Common myeloid progenitor, CD34-positive (primary cell): ENCODE measurements at regions not wholly inside any gene's neighbourhood (a gene's known extent, or its start where the extent isn't known, plus 50 kb on each side); places are given as distances from the start of the nearest gene placed in this dataset.
A peak's percentile ranks its signal among the peaks of the same experiment; 100 is the strongest.

ENCODE experiments used
- CTCF ChIA-PET: fragments of 350-600 bp; sonication (Branson Sonifier 250); formaldehyde crosslinking; loops from one replicate; lab custom pipeline; 2021; ENCODE audit warnings: antibody characterized with exemption; lab: Charles Lee
- POLR2A ChIA-PET: fragments of 350-600 bp; sonication (Branson Sonifier 250); formaldehyde crosslinking; loops from one replicate; lab custom pipeline; 2021; ENCODE audit warnings: antibody characterized with exemption; lab: Charles Lee
- DNase-seq, 3 donors: peaks; one replicate each; pipeline versions ENCODE4 v3.0.0 to v3.0.0-alpha.2; 2013
- H3K27ac ChIP-seq, 2 experiments: 1 replicate in 1 of 2; 2 replicates in 1 of 2; pipeline ENCODE4 v1.7.0; 2013; ENCODE audit warnings: inconsistent platforms in 2 of 2, low read length in 2 of 2, mild to moderate bottlenecking in 2 of 2, low read depth in 1 of 2, moderate library complexity in 1 of 2; ENCODE audit not compliant: severe bottlenecking in 2 of 2, insufficient read depth in 1 of 2, poor library complexity in 1 of 2
- H3K27me3 ChIP-seq, 5 experiments: replicated peaks in 2 of 5; 1 replicate in 3 of 5; 2 replicates in 2 of 5; pipeline versions ENCODE4 v1.6.1 to v1.7.0; 2013; ENCODE audit warnings: low read length in 4 of 5, mild to moderate bottlenecking in 2 of 5, moderate library complexity in 2 of 5, inconsistent platforms in 1 of 5; ENCODE audit not compliant: insufficient read depth in 5 of 5, control insufficient read depth in 4 of 5
- H3K36me3 ChIP-seq, 4 experiments: 1 replicate in 2 of 4; 2 replicates in 2 of 4; pipeline versions ENCODE4 v1.6.1 to v1.7.0; 2013; ENCODE audit warnings: low read length in 3 of 4, control low read depth in 1 of 4, mild to moderate bottlenecking in 1 of 4; ENCODE audit not compliant: control insufficient read depth in 4 of 4, insufficient read depth in 4 of 4
- H3K4me1 ChIP-seq, 4 experiments: 1 replicate in 3 of 4; 2 replicates in 1 of 4; pipeline versions ENCODE4 v1.6.1 to v1.7.1; 2013; ENCODE audit warnings: low read length in 3 of 4, mild to moderate bottlenecking in 3 of 4, control low read depth in 1 of 4, inconsistent platforms in 1 of 4, moderate library complexity in 1 of 4; ENCODE audit not compliant: control insufficient read depth in 4 of 4, insufficient read depth in 4 of 4; ENCODE audit errors: control extremely low read depth in 1 of 4
- H3K4me3 ChIP-seq, 7 experiments: 1 replicate in 4 of 7; 2 replicates in 3 of 7; pipeline versions ENCODE4 v1.5.1 to v1.7.0; 2013; ENCODE audit warnings: mild to moderate bottlenecking in 7 of 7, low read length in 6 of 7, moderate library complexity in 6 of 7, inconsistent platforms in 2 of 7, low read depth in 2 of 7, control low read depth in 1 of 7; ENCODE audit not compliant: insufficient read depth in 4 of 7, control insufficient read depth in 1 of 7; ENCODE audit errors: extremely low read depth in 1 of 7
- H3K9me3 ChIP-seq, 5 experiments: 1 replicate in 4 of 5; 2 replicates in 1 of 5; pipeline versions ENCODE4 v1.6.1 to v1.7.1; 2013; ENCODE audit warnings: low read length in 4 of 5, mild to moderate bottlenecking in 2 of 5, inconsistent platforms in 1 of 5, low read depth in 1 of 5, moderate library complexity in 1 of 5; ENCODE audit not compliant: control insufficient read depth in 4 of 5, insufficient read depth in 2 of 5; ENCODE audit errors: control extremely low read depth in 1 of 5
- WGBS: methylation state at CpG from one replicate; pipeline ENCODE4 v1.1.5; 2013; ENCODE audit not compliant: insufficient coverage; 5-methylcytosine and 5-hydroxymethylcytosine counted together

DNA sequence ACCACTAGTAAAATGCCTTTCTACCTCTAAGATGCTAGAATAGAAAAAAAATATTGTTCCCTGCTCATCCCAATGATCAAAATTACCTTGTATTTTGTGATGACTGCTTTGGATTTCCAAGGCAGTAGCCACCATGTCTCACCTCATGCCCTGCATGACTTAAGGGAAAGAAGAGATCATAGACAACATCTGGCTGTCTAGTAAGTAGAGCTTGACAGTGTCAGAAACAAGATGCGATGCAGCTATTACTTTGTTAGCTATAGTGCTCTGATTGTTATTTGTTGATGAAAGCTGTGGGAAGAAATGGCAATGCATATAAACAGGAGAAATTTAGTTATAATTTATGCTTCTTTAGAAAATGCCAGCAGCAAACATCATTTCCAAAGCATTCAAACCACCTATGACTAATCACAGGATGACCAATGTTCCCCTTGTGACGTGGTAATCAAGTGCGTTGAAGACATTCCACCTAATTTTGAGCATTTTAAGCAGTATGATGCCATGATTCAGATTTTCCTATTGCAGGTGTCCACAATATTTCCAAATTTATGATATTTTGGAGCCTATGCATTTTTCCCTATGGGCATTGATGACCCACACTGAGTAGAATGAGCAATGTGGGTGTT lies 308.3 kb downstream of the KCNRG start:
- no peaks in the 10 kb centered on the region for H3K27me3 ChIP-seq
- peaks cover 0 to 16% (median 12%) of the 10 kb centered on the region in 4 experiments for H3K4me1 ChIP-seq
- CTCF ChIA-PET = no interaction called here
- WGBS = 94% methylated on average over 3 of the region's 3 CpGs
- no peak for DNase-seq
- no peaks in the 10 kb centered on the region for H3K36me3 ChIP-seq
- H3K4me3 ChIP-seq = no peak overlapping the region
- H3K27ac ChIP-seq = no peak overlapping the region
- POLR2A ChIA-PET = no interaction called here
- H3K9me3 ChIP-seq = no peaks in the 10 kb centered on the region

- Histone ChIP-seq H3K4me3 (no peak overlapping the region), H3K36me3 (no peaks in the 10 kb centered on the region), H3K4me1 (no peaks in the 10 kb centered on the region), H3K27me3 (no peaks in the 10 kb centered on the region), H3K27ac (no peak overlapping the region), H3K9me3 (no peaks in the 10 kb centered on the region)
- ChIA-PET POLR2A (no interaction called here), CTCF (no interaction called here)
- 91% methylated on average over 3 of the region's 3 CpGs for WGBS
- DNase-seq = no peak
Observed at GRCh38 chr13:50326271-50326670, 311.0 kb downstream of the KCNRG start.

DNA sequence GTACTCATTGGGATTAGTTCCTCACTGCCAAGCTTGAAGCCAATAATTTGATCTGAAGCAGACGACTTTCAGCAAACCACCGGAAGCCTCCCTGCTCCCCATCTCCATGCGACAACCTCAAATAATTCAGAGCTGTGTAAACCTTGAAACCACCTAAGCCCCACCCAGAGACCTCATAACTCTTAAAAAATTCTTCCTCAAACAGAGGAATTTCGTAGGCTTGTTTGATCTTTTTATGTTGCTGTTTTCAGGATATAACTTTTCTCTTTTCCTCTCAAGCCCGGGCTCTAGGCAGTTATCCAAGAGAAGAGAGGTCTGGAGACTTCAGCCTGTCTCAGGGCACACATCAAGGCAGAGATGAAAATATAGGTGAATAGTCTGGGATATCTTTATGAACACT lies 311.6 kb downstream of the KCNRG start:
- WGBS = 100% methylated on average over 2 of the region's 5 CpGs
- H3K27ac ChIP-seq = no peak overlapping the region
- CTCF ChIA-PET = no interaction called here

DNA sequence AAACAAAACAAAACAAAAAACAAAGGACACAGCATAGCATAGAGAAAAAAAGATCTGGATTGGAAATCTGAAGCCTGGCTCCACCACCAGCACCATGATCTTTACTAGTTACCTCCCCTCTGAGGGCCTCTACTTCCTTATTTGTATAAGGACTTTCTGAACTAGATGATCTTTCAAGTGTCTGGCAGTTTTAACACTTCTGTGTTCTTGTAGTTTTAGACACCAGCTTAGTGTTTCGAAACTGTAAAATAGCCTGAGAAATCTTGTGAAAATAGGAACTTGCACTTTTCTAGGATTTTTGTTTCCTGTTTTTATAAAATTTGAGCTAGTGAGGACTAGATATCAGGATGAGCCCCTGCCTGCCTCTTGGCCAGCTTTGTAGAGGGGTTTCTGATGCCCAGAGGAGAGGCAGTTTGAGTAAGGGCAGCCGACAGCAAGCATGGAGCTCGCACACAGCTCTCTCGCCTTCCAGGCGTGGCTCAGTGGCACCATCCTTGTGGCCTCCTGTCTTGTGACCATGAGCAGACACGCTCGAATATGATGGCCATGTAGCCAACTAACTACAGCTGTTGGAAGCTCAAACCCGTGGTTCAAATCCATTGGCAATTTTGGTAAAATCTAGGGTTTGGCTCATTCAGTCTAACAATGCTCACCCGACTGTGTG lies 319.0 kb downstream of the KCNRG start:
- H3K4me1 ChIP-seq = peaks cover 0 to 15% (median 3%) of the 10 kb centered on the region in 4 experiments
- WGBS = 90% methylated on average over 9 of the region's 9 CpGs
- H3K27me3 ChIP-seq = no peaks in the 10 kb centered on the region
- CTCF ChIA-PET = no interaction called here
- H3K36me3 ChIP-seq = no peaks in the 10 kb centered on the region
- DNase-seq = peak in 2 of 3 donors; percentile 47 to 55
- H3K4me3 ChIP-seq = no peak overlapping the region
- POLR2A ChIA-PET = no interaction called here
- H3K27ac ChIP-seq = peak overlapping the region in 1 of 2 experiments; percentile 37
- no peaks in the 10 kb centered on the region for H3K9me3 ChIP-seq

More for the DNA sequence above, 311.6 kb downstream of the KCNRG start:
- H3K9me3 ChIP-seq = no peaks in the 10 kb centered on the region
- no peak overlapping the region for H3K4me3 ChIP-seq
- POLR2A ChIA-PET = no interaction called here
- no peaks in the 10 kb centered on the region for H3K27me3 ChIP-seq
- no peaks in the 10 kb centered on the region for H3K36me3 ChIP-seq
- no peaks in the 10 kb centered on the region for H3K4me1 ChIP-seq
- DNase-seq = no peak

DNA sequence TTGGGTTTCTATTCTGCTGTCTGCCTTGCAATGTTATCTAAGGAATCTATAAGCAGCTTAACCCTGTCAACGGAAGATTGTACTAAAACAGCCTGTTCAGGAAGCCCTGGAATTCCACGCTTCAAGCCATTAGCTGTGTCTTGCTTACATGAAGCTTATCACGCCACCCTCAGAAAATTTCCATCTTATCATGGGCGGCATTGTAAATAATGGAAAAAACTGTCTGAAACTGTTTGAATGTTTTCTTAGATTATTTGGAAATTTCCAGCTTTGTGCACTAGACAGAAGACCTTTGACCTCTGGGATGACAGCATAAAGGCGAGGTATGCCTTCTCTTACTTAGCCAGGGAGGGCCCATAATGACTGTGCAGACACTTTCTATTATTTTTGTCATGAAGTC lies 319.7 kb downstream of the KCNRG start:
- H3K27ac ChIP-seq = peak overlapping the region in 1 of 2 experiments; percentile 37
- DNase-seq = no peak
- CTCF ChIA-PET = no interaction called here

DNA sequence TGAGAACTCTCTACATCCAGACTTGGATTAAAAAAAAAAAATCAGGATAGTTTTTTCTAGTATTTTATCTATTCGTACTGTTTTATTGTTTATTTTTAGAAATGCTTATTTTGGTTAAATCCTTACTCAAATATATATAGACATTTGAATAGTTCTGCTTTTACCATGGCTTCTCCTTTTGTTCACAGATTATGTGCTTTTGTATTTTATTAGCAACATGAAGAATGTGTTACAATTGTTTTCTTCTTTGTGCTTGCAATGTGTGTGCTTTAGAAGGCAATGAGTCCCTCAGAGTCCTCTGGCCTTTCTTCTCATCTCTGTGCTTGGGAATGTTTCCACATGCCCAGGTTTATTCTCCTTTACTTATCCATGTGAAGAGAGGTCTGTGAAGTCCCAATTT lies 324.0 kb downstream of the KCNRG start:
- Histone ChIP-seq H3K4me1 (peaks cover 0 to 7% (median 2%) of the 10 kb centered on the region in 4 experiments), H3K27ac (no peak overlapping the region), H3K4me3 (no peak overlapping the region), H3K36me3 (no peaks in the 10 kb centered on the region), H3K27me3 (no peaks in the 10 kb centered on the region), H3K9me3 (peaks cover 0 to 7% (median 0%) of the 10 kb centered on the region in 5 experiments)
- CTCF ChIA-PET = no interaction called here
- no CpG with 5 or more reads among the region's 1 CpG for WGBS
- no peak for DNase-seq
- POLR2A ChIA-PET = no interaction called here

More for the DNA sequence above, 319.7 kb downstream of the KCNRG start:
- H3K36me3 ChIP-seq = no peaks in the 10 kb centered on the region
- WGBS = 86% methylated on average over 3 of the region's 5 CpGs
- POLR2A ChIA-PET = no interaction called here
- H3K4me3 ChIP-seq = no peak overlapping the region
- peaks cover 0 to 15% (median 3%) of the 10 kb centered on the region in 4 experiments for H3K4me1 ChIP-seq
- no peaks in the 10 kb centered on the region for H3K9me3 ChIP-seq
- H3K27me3 ChIP-seq = no peaks in the 10 kb centered on the region

DNA sequence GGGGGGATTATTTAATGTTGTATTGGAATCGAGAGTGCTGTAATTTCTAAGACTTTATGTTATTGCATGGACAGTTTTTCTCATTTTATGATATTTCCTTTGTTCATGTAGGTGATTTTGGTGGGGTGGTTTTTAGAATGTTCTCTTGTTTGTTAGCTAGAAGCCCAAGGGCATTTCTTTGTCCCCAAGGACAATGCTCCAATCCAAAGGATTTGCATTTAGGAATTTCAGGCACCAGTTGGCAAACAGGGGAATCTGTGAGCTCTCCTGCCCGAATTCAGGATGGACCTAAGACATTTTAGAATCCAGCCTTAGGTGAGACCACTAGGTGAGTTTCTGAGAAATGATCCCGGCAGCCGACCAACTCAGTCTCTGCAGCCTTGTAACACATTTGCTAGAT lies 324.9 kb downstream of the KCNRG start:
- H3K4me1 ChIP-seq = peaks cover 0 to 5% (median 2%) of the 10 kb centered on the region in 4 experiments
- peaks cover 0 to 7% (median 0%) of the 10 kb centered on the region in 5 experiments for H3K9me3 ChIP-seq
- DNase-seq = no peak
- H3K27me3 ChIP-seq = no peaks in the 10 kb centered on the region
- no peak overlapping the region for H3K27ac ChIP-seq
- CTCF ChIA-PET = no interaction called here
- no peak overlapping the region for H3K4me3 ChIP-seq
- POLR2A ChIA-PET = no interaction called here
- WGBS = 100% methylated on average over 1 of the region's 4 CpGs
- H3K36me3 ChIP-seq = no peaks in the 10 kb centered on the region
